ENCODE measurements at regions not wholly inside any gene's neighbourhood (a gene's known extent, or its start where the extent isn't known, plus 50 kb on each side); places are given as distances from the start of the nearest gene placed in this dataset.

DNA sequence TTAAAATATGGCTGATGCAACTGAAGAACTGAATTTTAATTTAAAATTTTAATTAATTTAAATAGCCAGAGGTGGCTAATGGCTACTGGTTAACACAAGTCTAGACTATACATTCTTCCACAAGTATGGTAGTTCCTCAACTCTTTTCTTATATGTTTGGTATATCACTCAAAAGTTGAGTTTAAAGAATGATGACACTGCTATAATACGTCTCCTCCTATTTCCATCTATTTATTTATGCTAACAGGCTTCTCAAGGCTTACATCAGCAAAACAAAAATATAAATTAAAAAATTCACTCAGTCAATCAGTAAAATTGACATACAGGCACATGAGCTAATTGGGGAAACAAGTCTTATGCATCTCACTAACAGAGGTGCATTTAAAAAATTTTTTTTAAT lies 227.9 kb upstream of the PMFBP1 start (continued):
- TF ChIP-seq, protein P1, sequence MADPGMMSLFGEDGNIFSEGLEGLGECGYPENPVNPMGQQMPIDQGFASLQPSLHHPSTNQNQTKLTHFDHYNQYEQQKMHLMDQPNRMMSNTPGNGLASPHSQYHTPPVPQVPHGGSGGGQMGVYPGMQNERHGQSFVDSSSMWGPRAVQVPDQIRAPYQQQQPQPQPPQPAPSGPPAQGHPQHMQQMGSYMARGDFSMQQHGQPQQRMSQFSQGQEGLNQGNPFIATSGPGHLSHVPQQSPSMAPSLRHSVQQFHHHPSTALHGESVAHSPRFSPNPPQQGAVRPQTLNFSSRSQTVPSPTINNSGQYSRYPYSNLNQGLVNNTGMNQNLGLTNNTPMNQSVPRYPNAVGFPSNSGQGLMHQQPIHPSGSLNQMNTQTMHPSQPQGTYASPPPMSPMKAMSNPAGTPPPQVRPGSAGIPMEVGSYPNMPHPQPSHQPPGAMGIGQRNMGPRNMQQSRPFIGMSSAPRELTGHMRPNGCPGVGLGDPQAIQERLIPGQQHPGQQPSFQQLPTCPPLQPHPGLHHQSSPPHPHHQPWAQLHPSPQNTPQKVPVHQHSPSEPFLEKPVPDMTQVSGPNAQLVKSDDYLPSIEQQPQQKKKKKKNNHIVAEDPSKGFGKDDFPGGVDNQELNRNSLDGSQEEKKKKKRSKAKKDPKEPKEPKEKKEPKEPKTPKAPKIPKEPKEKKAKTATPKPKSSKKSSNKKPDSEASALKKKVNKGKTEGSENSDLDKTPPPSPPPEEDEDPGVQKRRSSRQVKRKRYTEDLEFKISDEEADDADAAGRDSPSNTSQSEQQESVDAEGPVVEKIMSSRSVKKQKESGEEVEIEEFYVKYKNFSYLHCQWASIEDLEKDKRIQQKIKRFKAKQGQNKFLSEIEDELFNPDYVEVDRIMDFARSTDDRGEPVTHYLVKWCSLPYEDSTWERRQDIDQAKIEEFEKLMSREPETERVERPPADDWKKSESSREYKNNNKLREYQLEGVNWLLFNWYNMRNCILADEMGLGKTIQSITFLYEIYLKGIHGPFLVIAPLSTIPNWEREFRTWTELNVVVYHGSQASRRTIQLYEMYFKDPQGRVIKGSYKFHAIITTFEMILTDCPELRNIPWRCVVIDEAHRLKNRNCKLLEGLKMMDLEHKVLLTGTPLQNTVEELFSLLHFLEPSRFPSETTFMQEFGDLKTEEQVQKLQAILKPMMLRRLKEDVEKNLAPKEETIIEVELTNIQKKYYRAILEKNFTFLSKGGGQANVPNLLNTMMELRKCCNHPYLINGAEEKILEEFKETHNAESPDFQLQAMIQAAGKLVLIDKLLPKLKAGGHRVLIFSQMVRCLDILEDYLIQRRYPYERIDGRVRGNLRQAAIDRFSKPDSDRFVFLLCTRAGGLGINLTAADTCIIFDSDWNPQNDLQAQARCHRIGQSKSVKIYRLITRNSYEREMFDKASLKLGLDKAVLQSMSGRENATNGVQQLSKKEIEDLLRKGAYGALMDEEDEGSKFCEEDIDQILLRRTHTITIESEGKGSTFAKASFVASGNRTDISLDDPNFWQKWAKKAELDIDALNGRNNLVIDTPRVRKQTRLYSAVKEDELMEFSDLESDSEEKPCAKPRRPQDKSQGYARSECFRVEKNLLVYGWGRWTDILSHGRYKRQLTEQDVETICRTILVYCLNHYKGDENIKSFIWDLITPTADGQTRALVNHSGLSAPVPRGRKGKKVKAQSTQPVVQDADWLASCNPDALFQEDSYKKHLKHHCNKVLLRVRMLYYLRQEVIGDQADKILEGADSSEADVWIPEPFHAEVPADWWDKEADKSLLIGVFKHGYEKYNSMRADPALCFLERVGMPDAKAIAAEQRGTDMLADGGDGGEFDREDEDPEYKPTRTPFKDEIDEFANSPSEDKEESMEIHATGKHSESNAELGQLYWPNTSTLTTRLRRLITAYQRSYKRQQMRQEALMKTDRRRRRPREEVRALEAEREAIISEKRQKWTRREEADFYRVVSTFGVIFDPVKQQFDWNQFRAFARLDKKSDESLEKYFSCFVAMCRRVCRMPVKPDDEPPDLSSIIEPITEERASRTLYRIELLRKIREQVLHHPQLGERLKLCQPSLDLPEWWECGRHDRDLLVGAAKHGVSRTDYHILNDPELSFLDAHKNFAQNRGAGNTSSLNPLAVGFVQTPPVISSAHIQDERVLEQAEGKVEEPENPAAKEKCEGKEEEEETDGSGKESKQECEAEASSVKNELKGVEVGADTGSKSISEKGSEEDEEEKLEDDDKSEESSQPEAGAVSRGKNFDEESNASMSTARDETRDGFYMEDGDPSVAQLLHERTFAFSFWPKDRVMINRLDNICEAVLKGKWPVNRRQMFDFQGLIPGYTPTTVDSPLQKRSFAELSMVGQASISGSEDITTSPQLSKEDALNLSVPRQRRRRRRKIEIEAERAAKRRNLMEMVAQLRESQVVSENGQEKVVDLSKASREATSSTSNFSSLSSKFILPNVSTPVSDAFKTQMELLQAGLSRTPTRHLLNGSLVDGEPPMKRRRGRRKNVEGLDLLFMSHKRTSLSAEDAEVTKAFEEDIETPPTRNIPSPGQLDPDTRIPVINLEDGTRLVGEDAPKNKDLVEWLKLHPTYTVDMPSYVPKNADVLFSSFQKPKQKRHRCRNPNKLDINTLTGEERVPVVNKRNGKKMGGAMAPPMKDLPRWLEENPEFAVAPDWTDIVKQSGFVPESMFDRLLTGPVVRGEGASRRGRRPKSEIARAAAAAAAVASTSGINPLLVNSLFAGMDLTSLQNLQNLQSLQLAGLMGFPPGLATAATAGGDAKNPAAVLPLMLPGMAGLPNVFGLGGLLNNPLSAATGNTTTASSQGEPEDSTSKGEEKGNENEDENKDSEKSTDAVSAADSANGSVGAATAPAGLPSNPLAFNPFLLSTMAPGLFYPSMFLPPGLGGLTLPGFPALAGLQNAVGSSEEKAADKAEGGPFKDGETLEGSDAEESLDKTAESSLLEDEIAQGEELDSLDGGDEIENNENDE (IDR thresholded peaks at IDR 0.05; ENCODE audit: insufficient replicate concordance, low read length): no peak
- TF ChIP-seq, protein P2, sequence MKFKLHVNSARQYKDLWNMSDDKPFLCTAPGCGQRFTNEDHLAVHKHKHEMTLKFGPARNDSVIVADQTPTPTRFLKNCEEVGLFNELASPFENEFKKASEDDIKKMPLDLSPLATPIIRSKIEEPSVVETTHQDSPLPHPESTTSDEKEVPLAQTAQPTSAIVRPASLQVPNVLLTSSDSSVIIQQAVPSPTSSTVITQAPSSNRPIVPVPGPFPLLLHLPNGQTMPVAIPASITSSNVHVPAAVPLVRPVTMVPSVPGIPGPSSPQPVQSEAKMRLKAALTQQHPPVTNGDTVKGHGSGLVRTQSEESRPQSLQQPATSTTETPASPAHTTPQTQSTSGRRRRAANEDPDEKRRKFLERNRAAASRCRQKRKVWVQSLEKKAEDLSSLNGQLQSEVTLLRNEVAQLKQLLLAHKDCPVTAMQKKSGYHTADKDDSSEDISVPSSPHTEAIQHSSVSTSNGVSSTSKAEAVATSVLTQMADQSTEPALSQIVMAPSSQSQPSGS (IDR thresholded peaks at IDR 0.05; ENCODE audit: low read length): no peak
- TF ChIP-seq POLR2AphosphoS5 (IDR thresholded peaks at IDR 0.05; ENCODE audit: low read depth, low read length) (no peak), CBX8 (IDR thresholded peaks at IDR 0.05; ENCODE audit: borderline replicate concordance, low read depth, low read length) (no peak), RXRA (IDR thresholded peaks at IDR 0.05; ENCODE audit: insufficient read depth, low read depth, low read length) (no peak), YY1 (IDR thresholded peaks at IDR 0.05; ENCODE audit: low read depth, low read length) (no peak), SUZ12 (IDR thresholded peaks at IDR 0.05; ENCODE audit: low read length) (no peak), NANOG (IDR thresholded peaks at IDR 0.05; ENCODE audit: insufficient read depth, low read depth, low read length, poor library complexity, severe bottlenecking) (no peak), EZH2 (IDR thresholded peaks at IDR 0.05; ENCODE audit: low read depth, low read length, severe bottlenecking) (no peak), POLR2A (IDR thresholded peaks at IDR 0.05; ENCODE audit: control extremely low read depth in 1 of 2, low read depth in 2 of 2, low read length in 2 of 2) (no peak)
